Renal cortical epithelial cell (primary cell): ENCODE measurements at regions not wholly inside any gene's neighbourhood (a gene's known extent, or its start where the extent isn't known, plus 50 kb on each side); places are given as distances from the start of the nearest gene placed in this dataset.

Source experiments
- DNase-seq: peaks from one replicate; pipeline ENCODE4 v3.0.0-alpha.2; 2011; ENCODE audit warnings: low read depth

- DNase-seq: no peak
These were observed 78.3 kb upstream of the SEMA6A start for GRCh38 chr5:116652903-116653302.

DNA sequence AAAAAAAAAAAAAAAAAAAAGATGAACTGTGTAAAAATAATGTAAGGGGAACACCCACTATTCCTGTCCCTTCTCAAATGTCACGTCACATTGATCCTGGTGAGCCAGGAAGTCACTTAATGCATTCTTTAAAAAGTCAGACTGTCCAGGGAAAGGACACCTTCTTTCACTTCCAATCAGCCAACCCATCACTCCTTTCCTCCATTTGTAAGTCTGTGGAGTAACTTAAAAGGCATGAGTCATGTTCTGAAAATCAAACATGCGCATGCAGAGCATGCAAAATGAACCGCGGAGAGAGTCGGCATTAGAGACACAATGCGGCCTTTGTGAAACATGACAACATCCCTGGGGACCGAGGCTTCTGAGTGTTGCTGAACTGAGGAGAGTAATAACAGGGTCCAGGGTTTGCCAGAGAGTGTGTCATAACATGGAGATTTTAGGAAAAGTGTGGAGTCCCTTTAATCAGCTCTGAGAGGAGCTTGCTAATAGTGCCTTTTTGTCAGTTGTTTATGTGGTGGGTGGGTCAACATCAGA is 77.6 kb upstream of the SEMA6A start:
- peak; percentile 87 for DNase-seq

DNA sequence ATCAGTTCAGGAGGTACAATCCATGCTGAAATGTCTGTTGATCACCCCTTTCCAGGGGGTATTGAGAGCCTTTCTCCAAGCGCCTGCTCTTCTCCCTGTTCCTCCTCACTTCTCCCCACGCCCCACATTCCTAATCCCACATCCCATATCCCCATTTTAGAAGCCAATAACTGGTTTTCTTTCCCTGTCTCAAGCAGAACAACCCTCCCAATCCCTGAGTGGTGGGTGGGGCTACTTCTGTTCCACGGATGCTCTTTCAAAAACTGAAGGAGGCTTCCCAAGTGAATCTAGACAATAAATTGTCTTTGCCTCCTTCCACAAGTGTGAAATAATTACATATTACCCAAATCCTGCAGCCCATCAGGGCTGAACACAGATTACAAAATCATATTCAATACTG is 77.0 kb upstream of the SEMA6A start:
- DNase-seq: no peak

- no peak for DNase-seq
These were observed 76.3 kb upstream of the SEMA6A start for GRCh38 chr5:116650964-116651363.

DNA sequence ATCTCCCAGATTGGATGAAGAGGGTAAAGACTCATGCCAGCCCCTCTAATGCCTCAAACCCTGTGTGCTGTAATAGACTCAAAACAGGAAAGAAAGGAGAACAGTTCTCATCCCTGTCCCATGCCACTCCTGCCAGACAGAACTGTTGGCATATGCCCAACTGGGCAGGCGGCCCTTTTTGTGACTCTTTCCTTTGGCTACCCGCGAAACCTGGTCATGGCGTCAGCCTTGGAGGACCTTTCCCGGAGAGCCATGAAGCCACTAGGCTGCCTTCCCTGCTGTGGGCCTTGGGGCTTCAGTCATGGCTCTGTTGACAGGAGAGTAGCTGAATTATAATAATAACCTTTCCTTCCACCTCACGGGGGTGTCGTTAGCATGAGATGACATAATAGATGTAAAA is 75.9 kb upstream of the SEMA6A start:
- no peak for DNase-seq

- no peak for DNase-seq
These were observed 72.1 kb upstream of the SEMA6A start for GRCh38 chr5:116646611-116647289.

DNA sequence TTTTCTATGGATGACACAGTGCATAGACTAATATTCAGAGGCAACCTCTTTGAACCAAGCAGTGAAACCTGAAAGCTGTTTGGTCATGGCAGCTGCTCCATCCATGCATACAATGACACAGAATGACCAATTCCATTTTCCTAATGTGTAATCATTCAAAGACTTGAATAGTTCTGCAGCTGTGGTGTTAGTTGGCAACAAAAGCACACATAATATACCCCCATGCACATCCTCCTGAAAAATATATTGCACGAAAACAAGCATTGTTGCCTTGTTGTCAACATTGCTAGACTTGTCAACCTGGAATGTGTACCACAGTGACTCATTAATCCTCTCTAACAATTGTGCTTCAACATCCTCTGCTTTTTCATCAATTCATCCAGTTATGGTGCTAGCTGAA is 71.0 kb upstream of the SEMA6A start:
- DNase-seq: peak; percentile 51

DNA sequence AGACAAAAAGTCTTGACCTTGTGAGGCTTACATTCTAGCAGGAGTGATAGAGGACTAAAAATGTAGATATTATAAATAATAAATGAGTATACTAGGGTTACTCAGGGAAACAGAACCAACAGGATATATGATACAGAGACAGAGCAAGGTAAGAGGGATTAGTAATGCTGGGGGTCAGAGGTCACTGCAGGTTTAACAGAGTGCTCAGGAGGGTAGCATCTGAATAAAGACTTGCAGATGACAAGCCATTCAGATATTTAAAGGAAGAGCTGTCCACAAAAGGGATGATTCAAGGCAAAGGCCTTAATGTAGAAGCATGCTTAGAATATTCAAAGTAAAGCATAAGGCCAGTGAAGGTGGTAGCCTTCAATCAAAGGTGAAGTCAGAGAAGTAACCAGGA is 65.6 kb upstream of the SEMA6A start:
- no peak for DNase-seq

DNA sequence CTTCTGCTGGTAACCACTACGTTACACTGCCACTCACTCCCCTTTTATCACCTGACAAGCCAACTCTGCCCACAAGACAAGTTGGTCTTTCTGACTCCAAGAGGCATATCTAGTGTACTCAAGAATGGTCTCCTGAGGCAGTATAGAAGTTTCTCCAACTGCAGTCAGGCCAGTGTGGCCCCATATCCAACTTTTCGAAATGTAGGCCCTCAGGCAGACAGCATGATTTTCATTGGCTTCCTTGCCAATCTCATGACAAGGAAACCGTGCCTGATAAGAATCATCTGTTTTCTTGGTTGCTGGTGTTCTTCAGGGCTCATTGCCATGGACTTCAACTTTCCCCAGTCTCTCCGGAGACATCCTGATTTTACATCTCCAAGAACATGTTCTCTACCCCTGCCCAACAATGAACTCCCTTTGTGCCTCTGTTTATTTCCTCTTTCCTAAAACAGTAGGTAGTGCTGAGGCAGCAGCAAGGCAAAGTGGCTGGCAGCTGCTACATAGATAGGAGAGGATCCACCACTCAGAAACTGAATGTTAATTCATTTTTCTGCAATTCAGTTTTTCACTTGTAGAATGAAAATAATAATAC is 62.6 kb upstream of the SEMA6A start:
- no peak for DNase-seq

- no peak for DNase-seq
These were observed 58.3 kb upstream of the SEMA6A start for GRCh38 chr5:116632890-116633289.

DNA sequence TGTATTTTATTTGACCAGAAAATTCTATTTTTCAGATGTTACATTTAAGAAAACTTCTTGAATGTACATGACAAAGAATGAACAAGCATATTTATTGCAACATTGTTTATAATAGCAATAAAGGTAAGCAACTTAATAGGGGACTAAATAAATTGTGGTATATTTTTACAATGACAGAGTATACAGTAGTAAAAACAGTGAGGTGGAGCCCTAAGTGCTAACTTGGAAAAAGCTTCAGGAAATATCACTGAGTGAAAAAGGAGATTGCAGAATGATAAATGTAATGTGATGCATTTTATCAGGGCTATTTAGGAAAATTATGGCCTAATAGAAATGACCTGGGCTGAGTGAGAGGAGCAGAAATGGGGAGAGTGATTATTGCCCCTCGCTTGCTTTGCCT is 56.5 kb upstream of the SEMA6A start:
- DNase-seq: no peak

GRCh38 chr5:116629168-116629567 is 54.5 kb upstream of the SEMA6A start:
- no peak for DNase-seq

GRCh38 chr5:116626945-116627679 is 52.5 kb upstream of the SEMA6A start:
- peak; percentile 28 for DNase-seq

GRCh38 chr5:116626272-116626723 is 51.7 kb upstream of the SEMA6A start:
- DNase-seq: peak; percentile 81
